ENCODE measurements at regions not wholly inside any gene's neighbourhood (a gene's known extent, or its start where the extent isn't known, plus 50 kb on each side); places are given as distances from the start of the nearest gene placed in this dataset.
"Not testable (repeated sequence)": the region's sequence is repeated elsewhere in the genome, so short reads cannot be mapped to it uniquely, and the experiment has no call there.

DNA sequence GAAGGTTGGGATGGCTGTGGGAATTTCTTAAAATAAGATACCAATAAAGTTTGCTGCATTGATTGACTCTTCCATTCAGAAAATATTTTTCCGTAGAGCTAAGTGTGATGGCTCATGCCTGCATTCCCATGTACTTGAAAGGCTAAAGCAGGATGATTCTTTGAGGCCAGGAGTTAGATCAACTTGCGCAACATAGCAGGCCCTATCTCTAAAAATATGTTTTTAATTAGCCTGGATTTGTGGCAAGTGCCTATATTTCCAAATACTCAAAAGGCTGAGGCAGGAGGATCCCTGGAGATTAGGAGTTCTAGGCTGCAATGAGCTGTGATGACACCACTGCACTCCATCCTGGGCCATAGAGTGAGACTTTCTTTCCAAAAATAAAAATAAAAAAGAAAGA lies 431.2 kb upstream of the PTCHD4 start:
- Histone ChIP-seq H3K9me3 (ENCODE audit: control insufficient read depth in 4 of 4, low read length in 3 of 4) (peaks cover 0 to 3% (median 0%) of the 10 kb centered on the region in 4 donors), H3K9ac (ENCODE audit: low read depth in 1 of 2, low read length in 2 of 2) (no peak overlapping the region), H3K36me3 (ENCODE audit: control insufficient read depth in 4 of 4, insufficient read depth in 3 of 4, low read depth in 1 of 4, low read length in 3 of 4) (no peaks in the 10 kb centered on the region), H3K27ac (ENCODE audit: low read depth in 1 of 2, low read length in 2 of 2) (no peak overlapping the region), H3K4me1 (ENCODE audit: control insufficient read depth in 4 of 4, insufficient read depth in 4 of 4, low read length in 3 of 4) (no peaks in the 10 kb centered on the region), H3K4me3 (ENCODE audit: low read depth in 1 of 3, low read length in 3 of 3) (no peak overlapping the region), H3K27me3 (ENCODE audit: control insufficient read depth in 4 of 4, insufficient read depth in 4 of 4, low read length in 3 of 4) (no peaks in the 10 kb centered on the region)
- 84% methylated on average over 2 of the region's 2 CpGs for WGBS
- DNase-seq (ENCODE audit: low spot score) = no peak
- TF ChIP-seq RAD21 (IDR thresholded peaks at IDR 0.05) (no peak), YY1 (IDR thresholded peaks at IDR 0.05) (no peak), EGR1 (IDR thresholded peaks at IDR 0.05; ENCODE audit: low read depth in 2 of 2) (no peak), SP1 (IDR thresholded peaks at IDR 0.05) (no peak), FOXA1 (IDR thresholded peaks at IDR 0.05) (no peak), RXRA (IDR thresholded peaks at IDR 0.05) (no peak)
- TF ChIP-seq, protein P1, sequence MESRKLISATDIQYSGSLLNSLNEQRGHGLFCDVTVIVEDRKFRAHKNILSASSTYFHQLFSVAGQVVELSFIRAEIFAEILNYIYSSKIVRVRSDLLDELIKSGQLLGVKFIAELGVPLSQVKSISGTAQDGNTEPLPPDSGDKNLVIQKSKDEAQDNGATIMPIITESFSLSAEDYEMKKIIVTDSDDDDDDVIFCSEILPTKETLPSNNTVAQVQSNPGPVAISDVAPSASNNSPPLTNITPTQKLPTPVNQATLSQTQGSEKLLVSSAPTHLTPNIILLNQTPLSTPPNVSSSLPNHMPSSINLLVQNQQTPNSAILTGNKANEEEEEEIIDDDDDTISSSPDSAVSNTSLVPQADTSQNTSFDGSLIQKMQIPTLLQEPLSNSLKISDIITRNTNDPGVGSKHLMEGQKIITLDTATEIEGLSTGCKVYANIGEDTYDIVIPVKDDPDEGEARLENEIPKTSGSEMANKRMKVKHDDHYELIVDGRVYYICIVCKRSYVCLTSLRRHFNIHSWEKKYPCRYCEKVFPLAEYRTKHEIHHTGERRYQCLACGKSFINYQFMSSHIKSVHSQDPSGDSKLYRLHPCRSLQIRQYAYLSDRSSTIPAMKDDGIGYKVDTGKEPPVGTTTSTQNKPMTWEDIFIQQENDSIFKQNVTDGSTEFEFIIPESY (IDR thresholded peaks at IDR 0.05) = no peak
- TF ChIP-seq, protein P2, sequence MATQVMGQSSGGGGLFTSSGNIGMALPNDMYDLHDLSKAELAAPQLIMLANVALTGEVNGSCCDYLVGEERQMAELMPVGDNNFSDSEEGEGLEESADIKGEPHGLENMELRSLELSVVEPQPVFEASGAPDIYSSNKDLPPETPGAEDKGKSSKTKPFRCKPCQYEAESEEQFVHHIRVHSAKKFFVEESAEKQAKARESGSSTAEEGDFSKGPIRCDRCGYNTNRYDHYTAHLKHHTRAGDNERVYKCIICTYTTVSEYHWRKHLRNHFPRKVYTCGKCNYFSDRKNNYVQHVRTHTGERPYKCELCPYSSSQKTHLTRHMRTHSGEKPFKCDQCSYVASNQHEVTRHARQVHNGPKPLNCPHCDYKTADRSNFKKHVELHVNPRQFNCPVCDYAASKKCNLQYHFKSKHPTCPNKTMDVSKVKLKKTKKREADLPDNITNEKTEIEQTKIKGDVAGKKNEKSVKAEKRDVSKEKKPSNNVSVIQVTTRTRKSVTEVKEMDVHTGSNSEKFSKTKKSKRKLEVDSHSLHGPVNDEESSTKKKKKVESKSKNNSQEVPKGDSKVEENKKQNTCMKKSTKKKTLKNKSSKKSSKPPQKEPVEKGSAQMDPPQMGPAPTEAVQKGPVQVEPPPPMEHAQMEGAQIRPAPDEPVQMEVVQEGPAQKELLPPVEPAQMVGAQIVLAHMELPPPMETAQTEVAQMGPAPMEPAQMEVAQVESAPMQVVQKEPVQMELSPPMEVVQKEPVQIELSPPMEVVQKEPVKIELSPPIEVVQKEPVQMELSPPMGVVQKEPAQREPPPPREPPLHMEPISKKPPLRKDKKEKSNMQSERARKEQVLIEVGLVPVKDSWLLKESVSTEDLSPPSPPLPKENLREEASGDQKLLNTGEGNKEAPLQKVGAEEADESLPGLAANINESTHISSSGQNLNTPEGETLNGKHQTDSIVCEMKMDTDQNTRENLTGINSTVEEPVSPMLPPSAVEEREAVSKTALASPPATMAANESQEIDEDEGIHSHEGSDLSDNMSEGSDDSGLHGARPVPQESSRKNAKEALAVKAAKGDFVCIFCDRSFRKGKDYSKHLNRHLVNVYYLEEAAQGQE (IDR thresholded peaks at IDR 0.05) = no peak
- TF ChIP-seq, protein P3, sequence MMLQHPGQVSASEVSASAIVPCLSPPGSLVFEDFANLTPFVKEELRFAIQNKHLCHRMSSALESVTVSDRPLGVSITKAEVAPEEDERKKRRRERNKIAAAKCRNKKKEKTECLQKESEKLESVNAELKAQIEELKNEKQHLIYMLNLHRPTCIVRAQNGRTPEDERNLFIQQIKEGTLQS (IDR thresholded peaks at IDR 0.05) = no peak

DNA sequence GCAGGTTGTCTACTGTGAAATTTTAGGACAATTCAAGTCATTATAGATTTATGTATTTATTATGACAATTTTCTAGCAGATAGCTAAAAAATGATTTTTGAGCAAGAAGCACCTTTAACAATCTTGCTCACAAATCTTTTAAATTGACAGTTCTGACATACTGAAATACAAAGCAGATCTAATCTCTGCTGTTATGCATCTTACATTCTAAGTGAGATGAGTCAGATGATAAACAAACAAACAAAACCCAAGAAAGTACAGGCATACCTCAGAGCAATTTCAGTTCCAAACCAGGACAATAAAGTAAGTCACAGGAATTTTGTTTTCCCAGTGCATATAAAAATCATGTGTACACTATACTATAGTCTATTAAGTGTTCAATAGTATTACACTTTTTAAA lies 430.7 kb upstream of the PTCHD4 start:
- Histone ChIP-seq H3K9me3 (ENCODE audit: control insufficient read depth in 4 of 4, low read length in 3 of 4) (peaks cover 0 to 3% (median 0%) of the 10 kb centered on the region in 4 donors), H3K27ac (ENCODE audit: low read depth in 1 of 2, low read length in 2 of 2) (no peak overlapping the region), H3K4me3 (ENCODE audit: low read depth in 1 of 3, low read length in 3 of 3) (no peak overlapping the region), H3K9ac (ENCODE audit: low read depth in 1 of 2, low read length in 2 of 2) (no peak overlapping the region), H3K36me3 (ENCODE audit: control insufficient read depth in 4 of 4, insufficient read depth in 3 of 4, low read depth in 1 of 4, low read length in 3 of 4) (no peaks in the 10 kb centered on the region), H3K27me3 (ENCODE audit: control insufficient read depth in 4 of 4, insufficient read depth in 4 of 4, low read length in 3 of 4) (no peaks in the 10 kb centered on the region), H3K4me1 (ENCODE audit: control insufficient read depth in 4 of 4, insufficient read depth in 4 of 4, low read length in 3 of 4) (no peaks in the 10 kb centered on the region)
- TF ChIP-seq HNF4A (conservative IDR thresholded peaks at IDR 0.05) (no peak), SP1 (IDR thresholded peaks at IDR 0.05) (no peak), FOXA2 (IDR thresholded peaks at IDR 0.05) (no peak), GABPA (IDR thresholded peaks at IDR 0.05 in 1 of 2, conservative IDR thresholded peaks at IDR 0.05 in 1 of 2) (no peak), YY1 (IDR thresholded peaks at IDR 0.05) (no peak)
- DNase-seq (ENCODE audit: low spot score) = no peak

DNA sequence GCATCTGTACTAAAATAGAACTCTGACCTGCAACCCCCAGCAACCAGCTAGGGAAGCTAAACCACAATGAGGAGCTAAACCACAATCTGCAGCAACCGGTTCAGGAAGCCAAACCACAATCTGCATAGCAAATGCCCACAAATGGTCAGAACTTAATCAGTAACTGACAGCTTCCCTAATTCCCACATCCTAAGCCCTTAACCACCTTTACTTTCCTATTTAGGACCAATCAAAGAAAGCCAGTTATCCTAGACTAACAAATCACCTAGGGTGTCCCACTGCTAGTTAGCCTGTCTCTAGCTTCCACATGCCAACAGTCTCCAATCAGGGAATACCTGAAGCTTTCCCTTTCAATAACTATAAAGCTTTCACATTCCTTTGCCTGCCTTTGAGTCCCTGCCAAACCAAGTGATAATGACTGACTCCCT lies 424.6 kb upstream of the PTCHD4 start:
- H3K36me3 ChIP-seq (ENCODE audit: control insufficient read depth in 4 of 4, insufficient read depth in 3 of 4, low read depth in 1 of 4, low read length in 3 of 4) = no peaks in the 10 kb centered on the region
- no peak overlapping the region for H3K9ac ChIP-seq (ENCODE audit: low read depth in 1 of 2, low read length in 2 of 2)
- no peak overlapping the region for H3K4me3 ChIP-seq (ENCODE audit: low read depth in 1 of 3, low read length in 3 of 3)
- H3K27me3 ChIP-seq (ENCODE audit: control insufficient read depth in 4 of 4, insufficient read depth in 4 of 4, low read length in 3 of 4) = no peaks in the 10 kb centered on the region
- no peaks in the 10 kb centered on the region for H3K9me3 ChIP-seq (ENCODE audit: control insufficient read depth in 4 of 4, low read length in 3 of 4)
- TF ChIP-seq FOXA2 (IDR thresholded peaks at IDR 0.05) (no peak), RAD21 (IDR thresholded peaks at IDR 0.05) (no peak), NR2F2 (IDR thresholded peaks at IDR 0.05) (no peak)
- TF ChIP-seq, protein P3 (IDR thresholded peaks at IDR 0.05) = no peak
- 31% methylated on average over 1 of the region's 1 CpG for WGBS
- no peak for DNase-seq (ENCODE audit: low spot score)
- H3K27ac ChIP-seq (ENCODE audit: low read depth in 1 of 2, low read length in 2 of 2) = no peak overlapping the region
- no peaks in the 10 kb centered on the region for H3K4me1 ChIP-seq (ENCODE audit: control insufficient read depth in 4 of 4, insufficient read depth in 4 of 4, low read length in 3 of 4)

DNA sequence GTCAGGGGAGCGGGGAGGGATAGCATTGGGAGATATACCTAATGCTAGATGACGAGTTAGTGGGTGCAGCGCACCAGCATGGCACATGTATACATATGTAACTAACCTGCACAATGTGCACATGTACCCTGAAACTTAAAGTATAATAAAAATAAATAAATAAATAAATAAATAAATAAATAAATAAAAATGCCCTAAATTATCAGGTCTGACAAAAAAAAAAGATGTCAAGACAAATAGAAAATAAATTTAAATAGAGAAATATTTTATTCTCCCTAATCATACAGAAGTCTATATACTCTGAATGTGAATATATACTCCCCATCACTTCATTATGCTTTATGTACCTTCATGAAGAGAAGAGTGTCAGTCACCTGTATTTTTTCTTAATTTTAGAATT lies 420.0 kb upstream of the PTCHD4 start:
- not testable (repeated sequence) for H3K4me1 ChIP-seq (ENCODE audit: control insufficient read depth in 4 of 4, insufficient read depth in 4 of 4, low read length in 3 of 4); H3K9ac ChIP-seq (ENCODE audit: low read depth in 1 of 2, low read length in 2 of 2); H3K27me3 ChIP-seq (ENCODE audit: control insufficient read depth in 4 of 4, insufficient read depth in 4 of 4, low read length in 3 of 4); H3K4me3 ChIP-seq (ENCODE audit: low read depth in 1 of 3, low read length in 3 of 3); H3K9me3 ChIP-seq (ENCODE audit: control insufficient read depth in 4 of 4, low read length in 3 of 4); H3K27ac ChIP-seq (ENCODE audit: low read depth in 1 of 2, low read length in 2 of 2); H3K36me3 ChIP-seq (ENCODE audit: control insufficient read depth in 4 of 4, insufficient read depth in 3 of 4, low read depth in 1 of 4, low read length in 3 of 4); DNase-seq (ENCODE audit: low spot score)
- WGBS = 69% methylated on average over 3 of the region's 3 CpGs

All from liver (tissue), 7 donors.